PFSK-1 (cell line): ENCODE measurements at regions not wholly inside any gene's neighbourhood (a gene's known extent, or its start where the extent isn't known, plus 50 kb on each side); places are given as distances from the start of the nearest gene placed in this dataset.

Experiments used
- POLR2AphosphoS5 ChIP-seq: IDR thresholded peaks from 2 replicates; pipeline ENCODE4 v1.6.1; 2012; ENCODE audit warnings: low read depth, mild to moderate bottlenecking, control low read depth, low read length, moderate library complexity
- REST ChIP-seq, 2 experiments: IDR thresholded peaks; 2 replicates each; pipeline versions ENCODE4 v1.6.1 to v1.8.0; 2011 to 2012; ENCODE audit warnings: low read depth in 2 of 2, low read length in 2 of 2, control low read depth in 1 of 2, inconsistent platforms in 1 of 2, mild to moderate bottlenecking in 1 of 2, moderate library complexity in 1 of 2; ENCODE audit not compliant: insufficient read depth in 1 of 2
- TAF1 ChIP-seq: IDR thresholded peaks from 2 replicates; pipeline ENCODE4 v1.6.1; 2012; ENCODE audit warnings: low read length, control low read depth, borderline replicate concordance; ENCODE audit not compliant: insufficient read depth

DNA sequence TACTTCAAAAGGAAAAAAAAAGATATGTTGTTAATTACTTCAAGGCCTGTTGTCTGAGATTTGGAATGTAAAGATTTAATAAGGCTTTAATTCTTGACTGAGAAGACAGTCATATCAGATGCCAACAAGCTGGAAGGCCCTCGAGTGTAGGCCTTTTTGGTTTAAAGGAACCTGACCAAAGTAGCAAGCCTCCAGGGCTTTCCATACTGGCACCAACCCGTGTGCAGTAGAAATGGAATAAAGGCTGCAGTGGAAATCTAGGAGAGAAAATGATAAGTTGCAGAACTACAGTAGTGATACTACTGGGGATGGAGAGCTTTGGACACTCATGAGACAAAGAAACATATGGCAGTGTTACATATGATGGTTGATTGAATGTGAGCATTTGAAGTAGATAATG lies 358.0 kb downstream of the TAF11L14 start:
- TF ChIP-seq POLR2AphosphoS5 (no peak), REST (IDR thresholded peaks at IDR 0.05; ENCODE audit: insufficient read depth in 1 of 2, low read depth in 2 of 2, low read length in 2 of 2) (no peak), TAF1 (no peak)
